CD4-positive, alpha-beta T cell (primary cell): ENCODE measurements at regions not wholly inside any gene's neighbourhood (a gene's known extent, or its start where the extent isn't known, plus 50 kb on each side); places are given as distances from the start of the nearest gene placed in this dataset.

Source experiments
- ATAC-seq: fragments of 200-7000 bp; cut with Tn5 transposase; one replicate; pipeline ENCODE4 v1.10.0; 2022; ENCODE audit warnings: mild to moderate bottlenecking; ENCODE audit not compliant: poor library complexity
- CTCF ChIA-PET: fragments of 350-600 bp; sonication (Branson Sonifier 250); formaldehyde crosslinking; loops from one replicate; lab custom pipeline; 2021; ENCODE audit warnings: antibody characterized with exemption, inconsistent platforms; lab: Charles Lee
- POLR2A ChIA-PET: fragments of 350-600 bp; sonication (Branson Sonifier 250); formaldehyde crosslinking; loops from one replicate; lab custom pipeline; 2021; ENCODE audit warnings: antibody characterized with exemption, inconsistent platforms; lab: Charles Lee
- DNase-seq, 14 experiments: peaks; one replicate each; pipeline ENCODE4 v3.0.0-alpha.2; 2013 to 2020; ENCODE audit warnings: mixed read lengths in 2 of 14
- H3K27ac ChIP-seq, 2 donors: one replicate each; pipeline versions ENCODE4 v1.5.1 to v1.7.0; 2013; ENCODE audit warnings: low read length in 2 of 2, low read depth in 1 of 2, mild to moderate bottlenecking in 1 of 2
- H3K27me3 ChIP-seq, 2 experiments: 1 replicate in 1 of 2; 2 replicates in 1 of 2; pipeline versions ENCODE4 v1.6.1 to v1.7.0; 2013; ENCODE audit warnings: low read length in 2 of 2, control low read depth in 1 of 2, mild to moderate bottlenecking in 1 of 2, moderate library complexity in 1 of 2; ENCODE audit not compliant: insufficient read depth in 2 of 2, control insufficient read depth in 1 of 2
- H3K36me3 ChIP-seq: one replicate; pipeline ENCODE4 v1.6.1; 2013; ENCODE audit warnings: low read length, control low read depth; ENCODE audit not compliant: insufficient read depth
- H3K4me1 ChIP-seq: one replicate; pipeline ENCODE4 v1.6.1; 2013; ENCODE audit warnings: low read length, control low read depth; ENCODE audit not compliant: insufficient read depth
- H3K4me3 ChIP-seq: one replicate; pipeline ENCODE4 v1.5.1; 2013; ENCODE audit warnings: mild to moderate bottlenecking, low read length, moderate library complexity
- H3K9me3 ChIP-seq, 2 experiments: 1 replicate in 1 of 2; 2 replicates in 1 of 2; pipeline versions ENCODE4 v1.6.1 to v1.7.0; 2013; ENCODE audit warnings: low read length in 2 of 2, mild to moderate bottlenecking in 2 of 2, control low read depth in 1 of 2, moderate library complexity in 1 of 2; ENCODE audit not compliant: control insufficient read depth in 1 of 2, insufficient read depth in 1 of 2
- H3K27ac Mint-ChIP-seq: one replicate; pipeline ENCODE4 v1.8.0; 2020; ENCODE audit warnings: mixed read lengths
- H3K27me3 Mint-ChIP-seq: one replicate; pipeline ENCODE4 v1.8.0; 2021; ENCODE audit warnings: mixed read lengths
- H3K36me3 Mint-ChIP-seq: one replicate; pipeline ENCODE4 v1.8.0; 2021; ENCODE audit warnings: low read depth, mixed read lengths
- H3K4me1 Mint-ChIP-seq: one replicate; pipeline ENCODE4 v1.8.0; 2021; ENCODE audit warnings: low read depth, mixed read lengths
- H3K4me3 Mint-ChIP-seq: one replicate; pipeline ENCODE4 v1.8.0; 2020; ENCODE audit warnings: mild to moderate bottlenecking, mixed read lengths
- H3K9me3 Mint-ChIP-seq: one replicate; pipeline ENCODE4 v1.8.0; 2020; ENCODE audit warnings: mixed read lengths
- CTCF ChIP-seq: fragments of 200-600 bp; IDR thresholded peaks from one replicate; pipeline ENCODE4 v1.8.0; 2022; ENCODE audit warnings: antibody characterized with exemption, mild to moderate bottlenecking
- intact Hi-C, 2 experiments: fragments of 100-400 bp; cut with DNase I in 1 of 2; cut with micrococcal nuclease in 1 of 2; formaldehyde crosslinking; loops; one replicate each; pipeline versions ENCODE4 v1.15.1 to v1.9.0; 2023 to 2025; cut with DNase I, micrococcal nuclease

- no peak overlapping the region for H3K27ac ChIP-seq
- H3K27me3 ChIP-seq = no peaks in the 10 kb centered on the region
- Mint-ChIP-seq H3K9me3 (no peaks in the 10 kb centered on the region), H3K36me3 (no peaks in the 10 kb centered on the region), H3K27me3 (no peaks in the 10 kb centered on the region), H3K4me1 (no peaks in the 10 kb centered on the region), H3K4me3 (no peak overlapping the region), H3K27ac (no peak overlapping the region)
- ATAC-seq (no peak), DNase-seq (no peak)
- intact Hi-C loops = no loop called here
- H3K36me3 ChIP-seq = no peaks in the 10 kb centered on the region
- no peak for TF ChIP-seq CTCF
- no peaks in the 10 kb centered on the region for H3K4me1 ChIP-seq
- ChIA-PET CTCF (no interaction called here), POLR2A (no interaction called here)
- H3K9me3 ChIP-seq = peaks cover 0 to 7% of the 10 kb centered on the region in 2 experiments
- no peak overlapping the region for H3K4me3 ChIP-seq
These were observed 63.4 kb upstream of the IL12A start for GRCh38 chr3:159925248-159925647.

- Histone ChIP-seq H3K27ac (no peak overlapping the region), H3K36me3 (no peaks in the 10 kb centered on the region), H3K9me3 (peaks cover 0 to 7% of the 10 kb centered on the region in 2 experiments), H3K27me3 (no peaks in the 10 kb centered on the region), H3K4me3 (no peak overlapping the region), H3K4me1 (no peaks in the 10 kb centered on the region)
- no peaks in the 10 kb centered on the region for H3K36me3 Mint-ChIP-seq
- ATAC-seq (no peak), DNase-seq (no peak)
- H3K27me3 Mint-ChIP-seq = no peaks in the 10 kb centered on the region
- no peak overlapping the region for H3K4me3 Mint-ChIP-seq
- no peak overlapping the region for H3K27ac Mint-ChIP-seq
- no peaks in the 10 kb centered on the region for H3K4me1 Mint-ChIP-seq
- ChIA-PET CTCF (no interaction called here), POLR2A (no interaction called here)
- H3K9me3 Mint-ChIP-seq = no peaks in the 10 kb centered on the region
- intact Hi-C loops = no loop called here
- no peak for TF ChIP-seq CTCF
These were observed 62.1 kb upstream of the IL12A start for GRCh38 chr3:159926573-159926972.

GRCh38 chr3:159928071-159928491, 60.6 kb upstream of the IL12A start:
- Mint-ChIP-seq H3K4me3 (no peak overlapping the region), H3K27me3 (no peaks in the 10 kb centered on the region), H3K36me3 (no peaks in the 10 kb centered on the region), H3K9me3 (peaks cover 2% of the 10 kb centered on the region), H3K4me1 (no peaks in the 10 kb centered on the region), H3K27ac (no peak overlapping the region)
- ChIA-PET CTCF (no interaction called here), POLR2A (no interaction called here)
- no peak for ATAC-seq
- Histone ChIP-seq H3K27me3 (no peaks in the 10 kb centered on the region), H3K4me1 (no peaks in the 10 kb centered on the region), H3K4me3 (no peak overlapping the region), H3K36me3 (no peaks in the 10 kb centered on the region), H3K9me3 (peaks cover 0 to 10% of the 10 kb centered on the region in 2 experiments), H3K27ac (no peak overlapping the region)
- intact Hi-C loops = no loop called here
- no peak for TF ChIP-seq CTCF
- no peak for DNase-seq
